ENCODE measurements at regions not wholly inside any gene's neighbourhood (a gene's known extent, or its start where the extent isn't known, plus 50 kb on each side); places are given as distances from the start of the nearest gene placed in this dataset.
A peak's percentile ranks its signal among the peaks of the same experiment; 100 is the strongest.
"Not testable (repeated sequence)": the region's sequence is repeated elsewhere in the genome, so short reads cannot be mapped to it uniquely, and the experiment has no call there.

DNA sequence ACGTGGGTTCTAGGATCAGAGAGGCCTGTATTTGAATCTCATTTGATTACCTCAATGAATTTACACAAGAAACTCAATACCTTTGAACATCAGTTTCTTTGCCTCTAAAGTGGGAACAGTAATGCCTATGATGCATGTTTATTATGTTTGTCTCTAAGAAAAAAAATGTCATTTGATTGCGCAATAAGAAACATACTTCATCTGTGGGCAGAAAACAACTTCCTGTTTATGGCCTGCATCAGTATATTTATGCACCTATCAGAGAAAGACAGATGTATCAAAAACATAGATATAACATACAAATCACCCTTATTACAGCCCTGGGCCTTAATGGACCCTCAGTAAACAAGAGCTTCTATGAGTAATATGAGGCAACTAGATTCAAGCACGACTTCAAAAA, 516.4 kb upstream of the ARID1B start:
- no peak for DNase-seq

DNA sequence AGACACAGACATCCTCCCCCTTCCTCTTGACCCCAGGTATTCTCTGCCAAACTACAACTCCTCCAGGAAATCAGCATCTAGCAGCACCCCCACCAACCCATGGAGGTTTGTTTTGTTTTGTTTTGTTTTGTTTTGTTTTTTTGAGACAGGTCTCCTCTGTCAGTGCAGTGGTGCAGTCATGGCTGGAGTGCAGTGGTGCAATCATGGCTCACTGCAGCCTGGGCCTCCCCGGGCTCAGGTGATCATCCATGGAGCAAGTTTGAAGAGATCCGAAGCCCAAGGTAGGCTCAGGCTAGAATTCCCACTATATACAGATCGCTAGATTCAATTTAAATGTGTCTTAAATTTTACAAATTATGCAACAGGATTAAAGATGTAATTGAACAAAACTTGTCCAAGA, 518.2 kb upstream of the ARID1B start:
- no peak for DNase-seq

DNA sequence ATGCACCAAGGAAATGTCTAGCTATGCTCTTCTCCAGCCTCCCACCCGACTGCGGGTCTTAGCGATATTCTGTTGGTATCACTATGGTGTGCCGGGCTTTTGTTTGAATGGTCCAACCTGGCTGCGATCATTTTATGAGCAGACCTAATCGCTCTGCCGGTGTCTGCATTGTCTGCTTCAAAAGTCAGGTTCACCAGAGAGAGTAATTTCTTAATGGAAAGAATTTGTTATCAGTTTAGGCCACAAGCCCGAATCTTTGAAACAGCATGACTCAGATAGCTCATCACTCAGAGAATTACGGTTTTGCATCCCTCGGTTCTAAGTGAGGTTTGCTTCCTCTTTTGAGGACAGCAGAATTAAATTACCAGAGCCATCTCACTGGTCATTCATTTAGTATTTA, 521.0 kb upstream of the ARID1B start:
- no peak for DNase-seq

DNA sequence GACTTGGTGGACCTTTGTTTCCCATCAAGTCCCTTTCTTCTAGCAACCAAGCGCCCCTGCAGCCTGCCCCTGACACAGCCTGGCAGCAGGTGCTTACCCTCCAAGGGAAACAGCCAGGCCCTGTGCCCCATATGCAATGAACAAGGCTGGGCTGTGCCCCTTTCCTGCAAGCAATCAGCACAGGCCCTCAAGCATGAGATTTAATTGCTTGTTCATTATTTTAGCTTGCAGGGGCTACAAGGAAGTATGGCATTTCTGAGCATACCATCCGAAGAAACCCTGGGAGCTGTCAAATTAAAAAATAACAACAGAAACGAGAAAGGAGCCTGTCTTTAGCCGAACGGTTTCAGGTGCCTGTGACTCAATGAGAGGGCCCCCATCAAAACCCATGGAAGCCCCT, 522.9 kb upstream of the ARID1B start:
- DNase-seq, result no peak

DNA sequence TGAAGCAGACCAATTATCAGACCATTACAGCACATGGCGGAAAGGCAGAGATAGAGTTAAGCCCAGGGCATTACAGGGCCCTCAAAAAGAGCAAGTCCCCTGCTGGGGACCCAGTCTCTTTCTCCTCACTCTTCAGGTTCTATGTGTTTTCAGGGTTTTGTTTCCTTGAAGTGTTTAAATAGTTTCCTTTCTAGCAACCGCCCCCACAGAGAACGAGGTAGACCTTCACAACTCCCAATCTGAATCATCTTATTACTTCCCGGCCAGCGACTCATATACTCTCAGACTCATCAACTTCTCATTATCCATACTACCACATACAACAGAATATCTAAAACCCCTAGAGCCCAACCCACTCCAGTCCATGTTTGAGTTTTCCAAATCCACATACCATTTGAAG, 526.6 kb upstream of the ARID1B start:
- DNase-seq, result no peak

DNA sequence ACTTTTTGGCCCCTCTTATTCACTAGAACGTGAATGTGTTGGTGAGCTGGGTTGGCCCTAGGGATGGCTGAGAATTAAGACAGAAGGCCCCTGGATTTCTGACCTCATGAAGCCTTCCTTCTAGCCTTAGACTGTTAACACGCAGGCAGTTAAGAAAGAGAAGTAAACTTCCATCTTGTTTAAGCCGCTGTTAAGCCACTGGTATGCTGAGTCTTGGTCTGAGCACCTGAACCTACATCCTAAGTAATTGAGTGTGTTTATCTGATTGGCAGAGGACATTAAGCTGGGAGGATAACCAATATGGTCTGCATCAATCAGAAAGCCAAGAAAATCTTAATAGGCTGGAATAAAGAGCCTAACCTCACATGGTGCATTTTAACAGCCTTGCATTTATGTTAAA, 535.0 kb upstream of the ARID1B start:
- no peak for DNase-seq

DNA sequence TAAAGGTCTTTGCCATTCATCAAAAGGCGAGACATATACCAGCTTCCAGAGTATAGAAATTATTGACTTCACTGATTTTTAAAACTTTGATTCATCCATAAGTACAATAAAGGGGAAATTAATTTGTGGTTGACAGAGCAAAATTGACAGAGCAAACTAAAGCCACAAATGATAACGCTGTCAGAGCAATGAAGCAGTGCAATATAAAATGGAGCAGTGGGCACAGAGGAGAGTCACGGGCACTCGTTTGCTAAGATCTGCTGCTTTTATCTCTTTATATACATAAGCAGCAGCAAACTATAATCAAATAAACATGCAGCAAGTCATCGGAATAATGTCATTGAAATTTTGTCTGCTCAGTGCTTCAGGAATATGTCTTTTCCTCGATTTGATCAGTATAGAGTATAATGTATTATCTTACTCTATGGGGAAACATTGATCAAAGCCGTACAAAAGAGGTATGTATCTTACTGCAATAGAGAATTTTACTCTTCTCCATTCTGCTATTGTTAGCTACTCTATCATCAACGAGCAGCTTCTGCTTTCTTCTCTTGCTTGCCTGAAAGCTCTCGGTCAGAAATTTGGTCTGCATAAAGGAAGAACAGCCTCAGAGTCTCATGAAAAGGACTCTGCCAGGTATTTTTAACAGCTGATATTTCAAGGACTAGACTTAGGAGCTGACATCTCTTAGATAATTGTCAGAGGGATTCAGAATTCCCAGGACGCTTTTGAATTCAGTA, 546.0 kb upstream of the ARID1B start:
- no peak for DNase-seq

DNA sequence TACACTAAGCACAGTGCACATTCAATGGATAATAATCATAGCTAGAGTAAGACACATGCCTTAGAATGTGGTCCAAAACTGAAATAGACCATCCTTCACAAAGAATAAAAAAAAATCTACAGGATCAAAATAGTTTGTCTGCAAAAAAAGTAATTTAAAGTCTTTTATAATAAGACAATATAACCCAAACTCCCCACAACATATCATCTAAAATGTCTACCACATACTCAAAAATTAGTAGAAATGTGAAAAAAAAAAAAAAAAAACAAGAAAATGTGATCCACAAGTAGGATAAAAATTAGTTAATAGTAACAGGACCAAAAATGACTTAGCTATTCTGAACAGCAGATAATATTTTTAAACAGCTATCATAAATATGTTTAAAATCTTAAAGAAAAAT, 557.2 kb upstream of the ARID1B start:
- no peak for DNase-seq

DNA sequence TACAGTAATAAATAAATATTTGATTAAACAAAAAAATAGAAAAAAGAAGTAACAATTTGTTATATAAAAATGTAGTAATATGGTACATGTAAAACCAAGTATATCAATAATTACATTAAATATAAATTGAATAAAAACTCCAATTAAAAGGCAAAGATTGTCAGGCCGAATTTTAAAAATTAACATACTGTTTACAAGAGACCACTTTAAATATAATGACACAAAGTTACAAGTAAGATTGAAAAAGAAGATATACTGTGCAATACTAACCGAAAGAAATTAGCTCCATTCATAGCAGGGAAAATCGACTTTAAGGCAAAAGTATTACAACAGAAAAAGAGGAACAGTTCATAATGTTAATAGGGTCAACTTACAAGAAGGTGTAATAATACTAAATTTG, 571.5 kb upstream of the ARID1B start:
- DNase-seq, result no peak

DNA sequence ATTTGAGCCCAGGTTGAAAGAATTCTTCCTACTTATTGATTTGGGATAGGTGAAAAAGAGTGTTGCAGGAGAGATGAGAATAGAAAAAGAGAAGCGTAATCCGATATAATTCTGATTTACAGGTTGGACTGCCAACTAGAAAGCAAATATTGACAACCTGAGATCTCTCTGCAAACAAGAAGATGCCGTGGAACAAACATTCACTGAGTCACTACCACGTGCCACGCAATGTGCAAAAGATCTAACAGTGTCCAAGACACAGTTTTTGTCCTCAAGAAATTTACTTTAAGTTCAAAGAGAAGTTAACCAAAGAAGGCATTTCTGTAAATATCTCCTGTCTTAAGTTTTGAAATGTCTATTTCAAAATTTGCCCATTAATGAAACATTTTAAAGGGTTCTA, 578.0 kb upstream of the ARID1B start:
- DNase-seq, result peak; percentile 14

DNA sequence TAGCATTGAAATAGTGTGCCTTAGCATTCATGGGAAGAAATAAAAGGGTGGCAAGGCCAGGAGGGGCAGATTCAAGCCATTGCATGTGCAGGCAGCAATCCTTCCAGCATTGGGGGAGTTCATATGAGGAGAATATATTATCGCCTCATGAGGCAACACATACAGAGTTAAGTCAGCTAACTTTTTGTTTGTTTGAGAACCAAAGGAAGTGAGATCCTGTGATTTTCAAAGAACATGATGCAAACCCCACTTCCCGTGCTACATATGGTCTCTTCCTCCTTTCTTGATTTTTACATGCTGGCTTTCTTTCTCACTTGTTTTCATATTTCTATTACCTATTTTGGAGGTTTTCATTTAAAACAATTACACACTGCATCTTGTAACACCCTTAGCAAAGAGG, 579.7 kb upstream of the ARID1B start:
- no peak for DNase-seq

DNA sequence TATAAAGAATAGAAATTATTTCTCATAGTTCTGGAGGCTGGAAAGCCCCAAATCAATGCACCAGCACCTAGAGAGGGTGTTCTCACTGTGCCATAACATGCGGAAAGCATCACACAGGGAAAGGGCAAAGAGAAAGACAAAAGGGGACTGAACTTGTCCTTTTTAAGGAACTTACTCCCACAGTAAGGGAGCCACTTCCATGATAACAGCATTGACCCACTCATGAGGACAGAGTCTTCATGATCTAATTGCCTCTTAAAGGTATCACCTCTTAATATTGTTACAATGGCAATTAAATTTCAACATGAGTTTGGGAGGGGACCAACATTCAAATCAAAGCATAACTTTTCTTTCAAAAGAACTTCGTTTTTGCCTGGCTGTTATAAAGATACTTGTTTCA, 582.2 kb upstream of the ARID1B start:
- no peak for DNase-seq

DNA sequence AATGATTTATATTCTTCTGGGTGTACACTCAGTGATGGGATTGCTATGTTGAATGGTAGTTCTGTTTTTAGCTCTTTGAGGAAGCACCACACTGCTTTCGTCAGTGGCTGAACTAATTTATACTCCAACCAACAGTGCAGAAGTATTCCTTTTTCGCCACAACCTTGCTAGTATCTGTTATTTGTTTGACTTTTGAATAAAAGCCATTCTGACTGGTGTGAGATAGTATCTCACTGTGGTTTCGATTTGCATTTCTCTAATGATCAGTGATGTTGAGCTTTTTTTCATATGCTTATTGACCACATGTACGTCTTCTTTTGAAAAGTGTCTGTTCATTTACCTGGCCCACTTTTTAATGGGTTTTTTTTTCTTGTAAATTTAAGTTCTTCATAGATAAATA, 583.8 kb upstream of the ARID1B start:
- no peak for DNase-seq

DNA sequence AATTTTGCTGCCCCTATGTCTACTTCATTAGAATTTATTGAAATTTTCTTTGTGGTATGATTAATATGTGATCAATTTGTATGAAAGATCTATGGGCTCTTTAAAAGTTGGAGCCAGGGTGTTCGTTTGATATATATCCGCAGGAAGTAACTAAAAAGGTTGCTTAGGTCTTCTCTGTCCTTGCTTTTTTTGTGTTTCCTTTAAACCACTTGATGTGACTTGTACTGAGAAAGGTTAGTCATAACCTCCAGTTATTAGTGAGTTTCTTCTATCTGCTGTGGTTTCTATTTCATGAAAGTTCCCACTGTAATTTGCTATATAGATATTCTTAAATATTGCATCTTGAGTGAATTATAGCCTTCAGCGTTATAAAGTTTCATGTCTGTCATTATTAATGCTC, 585.3 kb upstream of the ARID1B start:
- DNase-seq, result no peak

DNA sequence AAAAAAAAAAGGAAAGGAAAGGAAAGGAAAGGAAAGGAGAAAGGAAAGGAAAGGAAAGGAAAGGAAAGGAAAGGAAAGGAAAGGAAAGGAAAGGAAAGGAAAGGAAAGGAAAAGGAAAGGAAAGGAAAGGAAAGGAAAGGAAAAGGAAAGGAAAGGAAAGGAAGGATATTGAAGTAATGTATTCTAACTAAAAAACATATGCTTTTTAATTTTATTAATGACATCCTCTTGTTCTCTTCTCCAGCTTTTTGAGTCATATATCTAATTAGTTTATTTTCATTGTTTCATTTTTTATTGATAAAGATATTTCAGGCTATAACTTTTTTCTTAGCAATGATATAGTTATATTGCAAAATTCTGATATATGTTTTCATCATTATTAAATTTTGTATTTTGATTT, 585.8 kb upstream of the ARID1B start:
- DNase-seq, result not testable (repeated sequence)

DNA sequence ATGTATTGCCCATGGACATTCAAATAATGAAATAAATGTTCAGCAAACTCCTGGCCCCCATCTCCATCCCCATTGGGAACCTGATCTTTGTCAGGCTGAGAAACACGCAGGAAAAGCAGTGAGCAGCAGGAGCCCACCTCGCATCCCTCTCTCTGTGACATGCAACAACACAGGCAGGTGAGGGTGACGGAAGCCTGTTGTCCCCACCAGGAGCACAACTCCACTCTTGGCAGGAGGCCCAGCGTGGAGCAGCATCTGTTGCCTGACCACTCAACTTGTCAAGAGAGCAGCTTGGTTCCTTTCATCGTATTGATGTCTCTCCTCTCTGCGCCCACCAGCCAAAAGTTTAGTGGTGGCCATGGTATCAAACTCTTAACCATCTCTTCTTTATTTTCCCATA, 586.9 kb upstream of the ARID1B start:
- peak; percentile 89 for DNase-seq

DNA sequence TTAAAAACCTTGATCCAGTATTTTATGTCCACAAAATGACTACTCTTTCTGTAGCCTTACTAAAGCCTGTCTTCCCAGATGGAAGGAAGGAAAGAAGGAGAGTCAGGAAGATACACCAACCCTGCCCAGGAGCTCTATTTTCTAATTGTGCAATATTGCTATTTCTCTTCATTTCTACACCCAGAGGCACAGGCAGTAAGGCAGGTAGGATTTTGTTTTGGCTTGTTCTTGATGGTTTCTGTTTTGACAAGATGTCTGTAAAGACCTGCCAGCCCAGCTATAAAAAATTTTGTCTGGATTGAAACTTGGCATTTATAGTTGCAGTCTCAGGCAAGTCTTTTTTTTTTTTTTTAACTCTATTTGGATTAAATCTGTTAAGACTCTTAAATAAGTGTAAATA, 587.5 kb upstream of the ARID1B start:
- no peak for DNase-seq

DNA sequence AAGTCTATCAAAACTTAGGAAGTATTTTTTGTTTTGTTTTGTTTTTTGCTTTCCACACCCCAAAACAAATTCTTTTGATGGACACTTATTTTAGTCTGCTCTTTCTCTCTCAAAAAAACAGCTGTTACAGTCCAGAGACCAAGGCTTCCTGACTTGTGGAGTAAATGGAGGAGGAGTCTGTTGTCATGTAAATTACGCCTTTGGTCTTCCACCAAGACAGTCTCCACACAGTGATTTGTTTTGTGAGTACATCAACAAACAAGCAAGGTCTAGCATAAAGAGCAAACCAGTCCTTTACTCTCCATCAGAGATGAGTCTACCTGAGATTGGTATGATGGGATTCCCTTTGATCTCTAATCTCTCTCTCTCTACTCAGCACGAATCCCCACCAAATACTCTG, 588.0 kb upstream of the ARID1B start:
- no peak for DNase-seq

DNA sequence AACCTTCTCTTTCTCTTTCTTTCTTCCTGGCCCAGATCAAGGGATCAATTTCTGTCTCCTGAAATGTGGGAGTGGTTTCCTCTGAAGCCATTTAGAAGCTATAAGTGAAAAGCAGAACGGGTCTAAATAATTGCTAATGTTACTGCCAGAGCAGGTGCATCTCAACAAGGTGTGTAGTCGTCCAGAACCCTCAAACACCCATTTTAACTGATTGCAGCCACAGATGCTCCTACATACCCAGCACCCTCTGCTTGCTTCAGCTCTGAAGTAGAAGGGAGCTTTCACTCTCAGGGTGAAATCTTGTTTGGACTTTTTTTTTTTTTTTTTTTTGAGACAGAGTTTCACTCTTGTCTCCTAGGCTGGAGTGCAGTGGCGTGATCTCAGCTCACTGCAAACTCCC, 592.1 kb upstream of the ARID1B start:
- peak; percentile 12 for DNase-seq

DNA sequence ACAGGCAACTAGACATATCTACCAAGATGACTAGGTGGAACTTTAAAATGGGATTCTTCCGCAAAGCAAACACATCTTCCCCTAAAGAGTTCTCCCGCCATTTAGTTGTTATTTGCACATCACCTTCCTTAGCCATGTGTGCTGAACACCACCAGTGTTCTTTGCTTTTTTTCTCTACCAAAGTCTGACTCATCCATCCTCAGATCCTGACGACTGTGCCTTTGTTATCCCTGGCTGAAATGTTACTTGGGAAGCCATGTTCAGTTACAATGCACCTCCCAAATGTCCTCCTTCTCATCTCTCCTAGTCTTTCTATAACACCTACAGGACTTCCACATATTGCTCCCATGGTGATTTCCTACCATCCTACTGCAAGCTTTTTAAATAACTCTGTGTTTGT, 593.5 kb upstream of the ARID1B start:
- DNase-seq, result no peak

DNA sequence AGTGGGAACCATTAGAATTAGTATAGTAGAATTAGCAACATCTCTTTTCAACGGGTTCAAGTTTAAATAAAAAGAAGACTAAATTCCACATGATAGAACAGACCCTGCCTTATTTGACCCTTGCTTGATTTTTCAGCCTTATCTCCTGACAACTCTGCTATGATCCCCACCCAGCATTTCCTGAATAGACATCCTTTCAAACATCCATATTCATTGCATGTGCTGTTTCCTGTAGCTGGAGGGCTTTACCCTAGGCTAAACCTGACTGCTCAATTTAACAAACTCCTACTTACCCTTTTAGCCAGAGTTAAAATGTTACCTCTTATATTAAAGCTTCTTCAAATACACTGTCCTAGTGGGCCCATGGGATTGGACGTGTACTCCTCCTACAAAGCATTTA, 594.8 kb upstream of the ARID1B start:
- no peak for DNase-seq

DNA sequence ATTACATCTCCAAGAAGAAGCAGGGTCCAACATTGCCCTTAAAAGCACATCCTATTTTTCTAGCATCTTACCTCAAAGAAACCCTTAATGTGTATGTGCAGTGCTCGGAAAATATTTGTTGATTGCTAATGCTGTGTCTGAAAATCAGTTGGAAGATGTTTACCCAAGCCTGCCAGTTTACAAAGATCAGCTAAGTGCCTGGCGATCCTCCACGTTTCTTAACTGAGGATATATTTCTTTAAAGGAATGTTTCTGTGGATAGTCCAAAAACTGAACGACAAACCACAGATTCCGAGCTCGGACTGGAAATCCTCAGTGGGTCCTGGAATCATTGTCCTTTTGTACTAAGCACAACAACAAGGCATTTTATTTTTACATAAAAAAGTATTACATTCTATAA, 595.7 kb upstream of the ARID1B start:
- DNase-seq, result no peak

DNA sequence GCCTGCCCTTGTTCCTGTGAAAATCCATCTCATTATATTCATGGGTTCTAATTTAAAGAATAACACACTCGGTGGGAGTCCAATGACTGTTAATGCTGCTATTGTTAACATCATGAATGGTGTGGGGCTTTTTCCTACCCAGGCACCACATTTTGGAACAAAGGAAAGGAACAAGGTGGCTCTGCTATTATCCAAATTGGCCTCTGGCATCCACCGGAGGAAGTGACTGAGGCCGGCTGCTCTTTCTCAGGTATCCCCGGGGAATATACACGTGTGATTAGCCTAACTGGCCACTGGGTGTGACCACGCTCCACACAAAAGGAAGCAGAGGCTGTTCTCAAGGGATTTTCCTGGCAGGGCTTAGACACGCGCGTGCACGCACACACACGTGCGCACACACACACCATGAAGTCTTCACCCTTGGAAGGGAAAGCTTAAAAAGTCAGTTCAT, 601.2 kb upstream of the ARID1B start:
- peak; percentile 32 for DNase-seq

DNA sequence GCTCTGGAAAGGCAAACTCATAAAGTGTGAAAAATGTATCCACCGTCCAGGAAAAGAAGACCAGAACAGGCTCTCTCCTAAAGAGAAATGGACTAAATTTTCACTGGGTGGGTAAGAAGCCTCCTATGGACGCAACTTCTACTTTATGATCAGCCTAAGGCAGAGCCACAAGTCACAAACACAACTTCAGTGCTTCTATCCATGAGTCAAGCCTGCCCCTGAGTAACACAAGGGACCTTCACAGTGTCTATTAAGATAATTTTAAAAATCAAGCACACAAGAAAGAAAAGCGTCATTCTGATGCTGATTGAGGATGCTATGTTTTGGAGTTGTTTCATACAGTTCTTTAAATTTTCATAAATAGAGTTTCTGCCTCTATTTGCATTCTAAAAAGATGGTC, 601.7 kb upstream of the ARID1B start:
- DNase-seq, result no peak

DNA sequence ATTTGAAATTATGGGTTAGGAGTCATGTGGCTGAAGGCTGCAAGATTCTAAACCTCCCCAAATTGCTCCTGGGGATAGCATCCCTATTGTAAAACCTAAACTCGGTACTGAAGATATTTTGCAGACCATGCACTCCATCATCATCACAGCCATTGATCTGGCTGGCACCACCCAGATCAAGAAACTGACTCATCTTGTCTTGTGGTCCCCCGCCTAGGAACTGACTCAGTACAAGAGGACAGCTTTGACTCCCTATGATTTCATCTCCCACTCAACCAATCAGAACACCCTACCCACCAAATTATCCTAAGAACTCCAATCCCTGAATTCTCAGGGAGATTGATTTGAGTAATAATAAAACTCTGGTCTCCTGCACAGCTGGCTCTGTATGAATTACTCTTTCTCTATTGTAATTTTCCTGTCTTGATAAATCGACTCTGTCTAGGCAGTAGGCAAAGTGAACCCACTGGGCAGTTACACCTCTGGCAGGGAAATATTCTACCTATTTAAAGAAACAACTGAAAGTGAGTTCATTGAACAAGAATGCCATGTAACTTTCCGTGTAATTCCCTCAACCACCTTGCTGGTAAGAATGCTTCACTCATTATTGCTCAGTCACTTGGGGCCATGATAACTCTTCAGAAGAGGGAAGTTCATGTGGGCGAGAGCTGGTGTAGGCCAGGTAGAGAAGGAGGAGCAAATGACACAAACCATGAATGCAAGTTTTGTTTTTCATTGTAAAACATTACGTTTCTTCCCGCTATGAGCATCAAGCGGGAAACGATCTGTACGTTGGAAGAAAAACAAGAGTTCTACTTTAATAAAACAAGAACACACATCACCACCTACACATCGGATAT, 602.9 kb upstream of the ARID1B start:
- no peak for DNase-seq

Data from NCI-H2029 (cell line).